ENCODE measurements at regions not wholly inside any gene's neighbourhood (a gene's known extent, or its start where the extent isn't known, plus 50 kb on each side); places are given as distances from the start of the nearest gene placed in this dataset.
"Not testable (repeated sequence)": the region's sequence is repeated elsewhere in the genome, so short reads cannot be mapped to it uniquely, and the experiment has no call there.

DNA sequence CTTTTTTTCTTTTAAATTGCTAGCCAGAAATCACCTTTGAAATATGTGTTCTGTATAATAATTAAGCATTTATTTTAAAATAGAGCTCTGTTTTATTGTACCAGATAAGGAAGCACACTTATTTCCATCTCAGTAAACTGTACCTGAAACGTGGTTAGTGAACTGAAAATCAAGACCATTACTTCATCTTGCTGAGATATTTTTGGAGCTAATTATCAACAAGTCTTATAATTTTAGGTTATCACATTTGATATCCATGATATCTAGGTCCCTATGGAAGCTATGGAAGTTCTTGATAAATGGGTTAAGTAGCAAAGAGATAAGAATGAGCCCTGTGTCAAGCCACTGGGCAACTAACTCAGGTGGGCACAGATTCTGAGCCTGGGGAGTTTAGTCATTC lies 187.2 kb downstream of the NFKBIZ start:
- no peak for ATAC-seq
- no peak for TF ChIP-seq ESRRG (CRISPR knock-in tag; IDR thresholded peaks at IDR 0.05)
- TF ChIP-seq TOX (CRISPR knock-in tag; IDR thresholded peaks at IDR 0.05; ENCODE audit: borderline replicate concordance), result no peak
- TF ChIP-seq BACH2 (CRISPR knock-in tag; IDR thresholded peaks at IDR 0.05; ENCODE audit: borderline replicate concordance), result no peak

- TF ChIP-seq ZNF70 (CRISPR knock-in tag; IDR thresholded peaks at IDR 0.05), result no peak
- peak; percentile 76 for TF ChIP-seq ISL1 (CRISPR knock-in tag; IDR thresholded peaks at IDR 0.05)
- ATAC-seq, result no peak; the same call in 2 of the 3 replicates
These were observed 187.9 kb downstream of the NFKBIZ start for GRCh38 chr3:102037209-102037608.

DNA sequence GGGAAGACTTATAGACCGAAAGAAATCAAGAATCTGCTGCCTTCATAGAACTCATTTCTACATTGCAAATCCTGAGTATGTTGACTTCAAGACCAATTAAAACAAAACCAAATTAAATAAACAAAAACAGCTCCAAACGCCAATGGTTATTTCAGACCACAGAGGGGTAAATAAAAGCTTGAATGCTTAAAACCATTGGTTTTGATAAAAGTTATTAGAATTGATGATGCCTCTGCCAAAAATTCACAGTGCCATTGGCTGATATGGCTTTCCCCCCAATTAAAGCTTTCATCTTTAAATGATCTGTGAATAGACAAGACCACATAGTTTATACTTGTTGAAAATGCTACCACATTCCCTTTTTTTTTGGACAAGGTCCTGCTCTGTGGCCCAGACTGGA lies 188.5 kb downstream of the NFKBIZ start:
- TF ChIP-seq RARB (CRISPR knock-in tag; IDR thresholded peaks at IDR 0.05) (no peak), ZFP3 (CRISPR knock-in tag; IDR thresholded peaks at IDR 0.05) (no peak), GLIS3 (CRISPR knock-in tag; IDR thresholded peaks at IDR 0.05) (no peak), SNAI2 (CRISPR knock-in tag; IDR thresholded peaks at IDR 0.05) (no peak)
- TF ChIP-seq, protein P1, sequence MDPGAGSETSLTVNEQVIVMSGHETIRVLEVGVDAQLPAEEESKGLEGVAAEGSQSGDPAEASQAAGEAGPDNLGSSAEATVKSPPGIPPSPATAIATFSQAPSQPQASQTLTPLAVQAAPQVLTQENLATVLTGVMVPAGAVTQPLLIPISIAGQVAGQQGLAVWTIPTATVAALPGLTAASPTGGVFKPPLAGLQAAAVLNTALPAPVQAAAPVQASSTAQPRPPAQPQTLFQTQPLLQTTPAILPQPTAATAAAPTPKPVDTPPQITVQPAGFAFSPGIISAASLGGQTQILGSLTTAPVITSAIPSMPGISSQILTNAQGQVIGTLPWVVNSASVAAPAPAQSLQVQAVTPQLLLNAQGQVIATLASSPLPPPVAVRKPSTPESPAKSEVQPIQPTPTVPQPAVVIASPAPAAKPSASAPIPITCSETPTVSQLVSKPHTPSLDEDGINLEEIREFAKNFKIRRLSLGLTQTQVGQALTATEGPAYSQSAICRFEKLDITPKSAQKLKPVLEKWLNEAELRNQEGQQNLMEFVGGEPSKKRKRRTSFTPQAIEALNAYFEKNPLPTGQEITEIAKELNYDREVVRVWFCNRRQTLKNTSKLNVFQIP (CRISPR knock-in tag; IDR thresholded peaks at IDR 0.05; ENCODE audit: borderline replicate concordance, low read depth), result no peak
- ATAC-seq, result no peak

- no peak for ATAC-seq
- TF ChIP-seq TSHZ2 (CRISPR knock-in tag; IDR thresholded peaks at IDR 0.05) (no peak), BACH2 (CRISPR knock-in tag; IDR thresholded peaks at IDR 0.05; ENCODE audit: borderline replicate concordance) (no peak), CSRNP3 (CRISPR knock-in tag; IDR thresholded peaks at IDR 0.05) (no peak), ZNF70 (CRISPR knock-in tag; IDR thresholded peaks at IDR 0.05) (no peak), RARB (CRISPR knock-in tag; IDR thresholded peaks at IDR 0.05) (no peak), OSR1 (CRISPR knock-in tag; IDR thresholded peaks at IDR 0.05) (no peak), TOX (CRISPR knock-in tag; IDR thresholded peaks at IDR 0.05; ENCODE audit: borderline replicate concordance) (no peak), ZFP3 (CRISPR knock-in tag; IDR thresholded peaks at IDR 0.05) (no peak), PPARA (CRISPR knock-in tag; IDR thresholded peaks at IDR 0.05; ENCODE audit: borderline replicate concordance) (no peak), ZNF8 (CRISPR knock-in tag; IDR thresholded peaks at IDR 0.05) (no peak), ZFP30 (CRISPR knock-in tag; IDR thresholded peaks at IDR 0.05) (no peak), ISL1 (CRISPR knock-in tag; IDR thresholded peaks at IDR 0.05) (no peak), ZNF565 (CRISPR knock-in tag; conservative IDR thresholded peaks at IDR 0.05; ENCODE audit: low read depth) (no peak), GLIS3 (CRISPR knock-in tag; IDR thresholded peaks at IDR 0.05) (no peak), ARNTL (CRISPR knock-in tag; IDR thresholded peaks at IDR 0.05; ENCODE audit: borderline replicate concordance, low read depth) (no peak), ZC3H10 (CRISPR knock-in tag; IDR thresholded peaks at IDR 0.05) (no peak), CSDC2 (CRISPR knock-in tag; IDR thresholded peaks at IDR 0.05) (no peak)
These were observed 189.3 kb downstream of the NFKBIZ start for GRCh38 chr3:102038477-102039142.

DNA sequence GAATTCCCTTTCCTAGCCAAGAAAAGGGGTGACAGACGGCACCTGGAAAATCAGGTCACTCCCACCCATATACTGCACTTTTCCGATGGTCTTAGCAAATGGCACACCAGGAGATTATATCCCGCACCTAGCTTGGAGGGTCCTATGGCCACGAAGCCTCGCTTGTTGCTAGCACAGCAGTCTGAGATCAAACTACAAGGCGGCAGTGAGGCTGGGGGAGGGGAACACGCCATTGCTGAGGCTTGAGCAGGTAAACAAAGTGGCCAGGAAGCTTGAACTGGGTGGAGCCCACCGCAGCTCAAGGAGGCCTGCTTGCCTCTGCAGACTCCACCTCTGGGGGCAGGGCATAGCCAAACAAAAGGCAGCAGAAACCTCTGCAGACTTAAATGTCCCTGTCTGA lies 190.8 kb downstream of the NFKBIZ start:
- not testable (repeated sequence) for ATAC-seq
